OCI-LY3 (cell line): ENCODE measurements at regions not wholly inside any gene's neighbourhood (a gene's known extent, or its start where the extent isn't known, plus 50 kb on each side); places are given as distances from the start of the nearest gene placed in this dataset.

ENCODE experiments used
- EZH2phosphoT487 ChIP-seq: fragments of 200-600 bp; shearing (Covaris generic); IDR thresholded peaks from 2 replicates; pipeline ENCODE4 v1.6.1; 2018; ENCODE audit warnings: antibody characterized with exemption, mixed run types, low read depth
- TF ChIP-seq, protein P1 (sequence below): fragments of 200-600, 300-600 bp; sonication (generic); IDR thresholded peaks from 2 replicates; pipeline ENCODE4 v1.5.1; 2014; ENCODE audit warnings: antibody characterized with exemption, low read length, low read depth

DNA sequence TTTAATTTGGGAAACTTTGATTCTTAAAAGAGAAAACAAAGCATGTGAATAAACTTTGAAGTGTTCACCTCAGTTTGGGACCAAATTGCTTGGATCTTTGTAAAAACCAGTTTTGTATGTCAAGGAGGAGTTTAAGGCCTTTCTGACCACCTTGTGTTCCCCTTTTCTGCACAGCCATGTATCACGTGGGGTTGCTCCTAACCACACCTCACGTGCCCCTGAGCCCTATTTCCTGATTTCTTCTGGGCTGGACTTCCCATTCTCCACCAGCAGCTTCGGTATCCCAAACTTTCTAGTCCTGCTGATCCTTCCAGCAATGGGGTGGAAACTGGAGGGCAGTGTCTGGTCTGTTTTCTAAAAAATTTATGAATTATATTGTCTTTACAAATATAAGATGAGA, 76.4 kb upstream of the STT3B start:
- TF ChIP-seq, protein P1, sequence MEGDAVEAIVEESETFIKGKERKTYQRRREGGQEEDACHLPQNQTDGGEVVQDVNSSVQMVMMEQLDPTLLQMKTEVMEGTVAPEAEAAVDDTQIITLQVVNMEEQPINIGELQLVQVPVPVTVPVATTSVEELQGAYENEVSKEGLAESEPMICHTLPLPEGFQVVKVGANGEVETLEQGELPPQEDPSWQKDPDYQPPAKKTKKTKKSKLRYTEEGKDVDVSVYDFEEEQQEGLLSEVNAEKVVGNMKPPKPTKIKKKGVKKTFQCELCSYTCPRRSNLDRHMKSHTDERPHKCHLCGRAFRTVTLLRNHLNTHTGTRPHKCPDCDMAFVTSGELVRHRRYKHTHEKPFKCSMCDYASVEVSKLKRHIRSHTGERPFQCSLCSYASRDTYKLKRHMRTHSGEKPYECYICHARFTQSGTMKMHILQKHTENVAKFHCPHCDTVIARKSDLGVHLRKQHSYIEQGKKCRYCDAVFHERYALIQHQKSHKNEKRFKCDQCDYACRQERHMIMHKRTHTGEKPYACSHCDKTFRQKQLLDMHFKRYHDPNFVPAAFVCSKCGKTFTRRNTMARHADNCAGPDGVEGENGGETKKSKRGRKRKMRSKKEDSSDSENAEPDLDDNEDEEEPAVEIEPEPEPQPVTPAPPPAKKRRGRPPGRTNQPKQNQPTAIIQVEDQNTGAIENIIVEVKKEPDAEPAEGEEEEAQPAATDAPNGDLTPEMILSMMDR = no peak
- no peak for TF ChIP-seq EZH2phosphoT487
